Loucy (cell line): ENCODE measurements at regions not wholly inside any gene's neighbourhood (a gene's known extent, or its start where the extent isn't known, plus 50 kb on each side); places are given as distances from the start of the nearest gene placed in this dataset.

Source experiments
- EZH2phosphoT487 ChIP-seq: fragments of 200-600 bp; IDR thresholded peaks from 2 replicates; pipeline ENCODE4 v1.6.1; 2018; ENCODE audit warnings: antibody characterized with exemption, mild to moderate bottlenecking, moderate library complexity, borderline replicate concordance
- TF ChIP-seq, protein P1 (sequence below): fragments of 200-600 bp; sonication (generic); conservative IDR thresholded peaks from 2 replicates; pipeline ENCODE4 v1.5.1; 2014; ENCODE audit warnings: mild to moderate bottlenecking, antibody characterized with exemption, low read length

DNA sequence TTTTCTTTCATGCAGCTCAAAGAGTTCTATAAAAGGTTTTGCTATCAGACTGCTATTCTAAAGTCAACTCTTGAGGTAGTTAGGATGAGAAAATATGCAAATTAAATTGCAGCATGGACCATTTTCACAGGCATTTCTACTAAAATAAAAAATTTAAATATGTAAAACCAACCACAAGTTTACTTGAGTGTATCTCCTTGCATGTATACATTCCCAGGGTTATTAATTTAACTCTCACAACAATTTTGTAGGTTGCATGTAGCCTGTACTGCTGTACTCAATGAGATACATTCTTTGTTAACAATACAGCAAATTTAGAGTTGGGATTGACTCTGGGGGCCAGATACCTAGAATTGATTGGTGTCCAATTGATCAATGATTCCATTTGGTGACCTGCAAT, 265.8 kb downstream of the MED10 start:
- TF ChIP-seq, protein P1, sequence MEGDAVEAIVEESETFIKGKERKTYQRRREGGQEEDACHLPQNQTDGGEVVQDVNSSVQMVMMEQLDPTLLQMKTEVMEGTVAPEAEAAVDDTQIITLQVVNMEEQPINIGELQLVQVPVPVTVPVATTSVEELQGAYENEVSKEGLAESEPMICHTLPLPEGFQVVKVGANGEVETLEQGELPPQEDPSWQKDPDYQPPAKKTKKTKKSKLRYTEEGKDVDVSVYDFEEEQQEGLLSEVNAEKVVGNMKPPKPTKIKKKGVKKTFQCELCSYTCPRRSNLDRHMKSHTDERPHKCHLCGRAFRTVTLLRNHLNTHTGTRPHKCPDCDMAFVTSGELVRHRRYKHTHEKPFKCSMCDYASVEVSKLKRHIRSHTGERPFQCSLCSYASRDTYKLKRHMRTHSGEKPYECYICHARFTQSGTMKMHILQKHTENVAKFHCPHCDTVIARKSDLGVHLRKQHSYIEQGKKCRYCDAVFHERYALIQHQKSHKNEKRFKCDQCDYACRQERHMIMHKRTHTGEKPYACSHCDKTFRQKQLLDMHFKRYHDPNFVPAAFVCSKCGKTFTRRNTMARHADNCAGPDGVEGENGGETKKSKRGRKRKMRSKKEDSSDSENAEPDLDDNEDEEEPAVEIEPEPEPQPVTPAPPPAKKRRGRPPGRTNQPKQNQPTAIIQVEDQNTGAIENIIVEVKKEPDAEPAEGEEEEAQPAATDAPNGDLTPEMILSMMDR = no peak
- TF ChIP-seq EZH2phosphoT487 = no peak
